Endodermal cell (in vitro differentiated cells): ENCODE measurements at regions not wholly inside any gene's neighbourhood (a gene's known extent, or its start where the extent isn't known, plus 50 kb on each side); places are given as distances from the start of the nearest gene placed in this dataset.

ENCODE experiments used
- DNase-seq: peaks from one replicate; pipeline ENCODE4 v3.0.0-alpha.2; 2017
- H3K27ac ChIP-seq: 2 replicates; pipeline ENCODE4 v1.5.1; 2013; ENCODE audit warnings: mild to moderate bottlenecking, low read depth, low read length, moderate library complexity
- H3K27me3 ChIP-seq: 2 replicates; pipeline ENCODE4 v1.6.1; 2013; ENCODE audit warnings: mild to moderate bottlenecking, low read length, moderate library complexity; ENCODE audit not compliant: insufficient read depth, control insufficient read depth, poor library complexity, severe bottlenecking
- H3K36me3 ChIP-seq: 2 replicates; pipeline ENCODE4 v1.7.0; 2013; ENCODE audit warnings: mild to moderate bottlenecking, low read length, moderate library complexity; ENCODE audit not compliant: control insufficient read depth, insufficient read depth
- H3K4me1 ChIP-seq: one replicate; pipeline ENCODE4 v1.7.0; 2013; ENCODE audit warnings: low read length; ENCODE audit not compliant: control insufficient read depth, insufficient read depth
- H3K4me3 ChIP-seq: 2 replicates; pipeline ENCODE4 v1.5.1; 2013; ENCODE audit warnings: mild to moderate bottlenecking, low read length, moderate library complexity
- H3K9ac ChIP-seq: 2 replicates; pipeline ENCODE4 v1.6.1; 2013; ENCODE audit warnings: mild to moderate bottlenecking, low read length, moderate library complexity; ENCODE audit not compliant: poor library complexity, severe bottlenecking; ENCODE audit errors: extremely low read depth
- H3K9me3 ChIP-seq: 2 replicates; pipeline ENCODE4 v1.6.1; 2013; ENCODE audit warnings: mild to moderate bottlenecking, low read length, moderate library complexity; ENCODE audit not compliant: control insufficient read depth
- H3K27ac Mint-ChIP-seq: 2 replicates; pipeline ENCODE4 v1.8.0; 2020; ENCODE audit warnings: mixed read lengths
- H3K27me3 Mint-ChIP-seq: 2 replicates; pipeline ENCODE4 v1.8.0; 2021; ENCODE audit warnings: mild to moderate bottlenecking, mixed read lengths; ENCODE audit not compliant: insufficient read depth
- H3K36me3 Mint-ChIP-seq: 2 replicates; pipeline ENCODE4 v1.8.0; 2020; ENCODE audit warnings: low read depth, mixed read lengths
- H3K4me1 Mint-ChIP-seq: 2 replicates; pipeline ENCODE4 v1.8.0; 2020; ENCODE audit warnings: mixed read lengths
- H3K4me3 Mint-ChIP-seq: 2 replicates; pipeline ENCODE4 v1.8.0; 2020; ENCODE audit warnings: mild to moderate bottlenecking, moderate library complexity, mixed read lengths
- H3K9me3 Mint-ChIP-seq: 2 replicates; pipeline ENCODE4 v1.8.0; 2020; ENCODE audit warnings: mild to moderate bottlenecking, mixed read lengths
- WGBS, 2 experiments: methylation state at CpG; one replicate each; pipeline versions ENCODE4 v1.1.5 to v1.1.7; 2013; ENCODE audit warnings: missing lambda C conversion rate in 2 of 2, mixed read lengths in 1 of 2; ENCODE audit not compliant: insufficient coverage in 1 of 2, insufficient read length in 1 of 2; 5-methylcytosine and 5-hydroxymethylcytosine counted together
- TF ChIP-seq, protein P1 (sequence below): fragments of 200-600 bp; sonication (generic); conservative IDR thresholded peaks from 2 replicates; pipeline ENCODE4 v1.5.0; 2021; ENCODE audit warnings: antibody characterized with exemption, mild to moderate bottlenecking

DNA sequence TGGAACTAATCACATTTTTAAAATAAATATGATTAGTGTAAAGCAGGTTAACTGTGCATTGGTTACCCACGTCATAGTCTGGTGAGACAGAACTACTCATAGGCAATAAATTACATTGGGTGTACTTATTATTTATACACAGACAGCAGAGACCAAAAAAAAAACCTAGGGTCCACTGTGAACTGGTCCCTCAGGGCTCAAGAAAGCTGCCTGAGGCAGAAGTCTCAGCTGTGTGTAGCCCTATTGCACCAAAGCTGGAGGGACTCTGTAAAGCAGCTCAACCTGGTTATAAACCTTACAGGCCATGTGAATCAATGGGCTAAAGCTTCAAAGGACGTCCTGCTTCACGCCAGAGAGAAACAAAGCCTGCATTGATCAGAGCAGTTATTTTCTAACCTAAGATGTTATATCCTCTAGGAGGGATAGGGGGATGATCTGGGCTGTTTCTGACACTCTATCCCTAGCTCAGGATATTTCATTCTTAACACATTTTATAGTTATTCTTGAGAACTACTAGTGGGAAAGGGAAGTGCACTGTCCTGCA is 432.2 kb upstream of the ANO3 start:
- no peak overlapping the region for H3K4me3 ChIP-seq
- no peaks in the 10 kb centered on the region for H3K9me3 Mint-ChIP-seq
- no peaks in the 10 kb centered on the region for H3K27me3 ChIP-seq
- WGBS, 2 experiments = 80 to 84% methylated on average over 1 to 2 of the region's 3 CpGs
- DNase-seq = no peak
- no peak overlapping the region for H3K4me3 Mint-ChIP-seq
- no peaks in the 10 kb centered on the region for H3K9me3 ChIP-seq
- H3K27ac ChIP-seq = no peak overlapping the region
- TF ChIP-seq, protein P1, sequence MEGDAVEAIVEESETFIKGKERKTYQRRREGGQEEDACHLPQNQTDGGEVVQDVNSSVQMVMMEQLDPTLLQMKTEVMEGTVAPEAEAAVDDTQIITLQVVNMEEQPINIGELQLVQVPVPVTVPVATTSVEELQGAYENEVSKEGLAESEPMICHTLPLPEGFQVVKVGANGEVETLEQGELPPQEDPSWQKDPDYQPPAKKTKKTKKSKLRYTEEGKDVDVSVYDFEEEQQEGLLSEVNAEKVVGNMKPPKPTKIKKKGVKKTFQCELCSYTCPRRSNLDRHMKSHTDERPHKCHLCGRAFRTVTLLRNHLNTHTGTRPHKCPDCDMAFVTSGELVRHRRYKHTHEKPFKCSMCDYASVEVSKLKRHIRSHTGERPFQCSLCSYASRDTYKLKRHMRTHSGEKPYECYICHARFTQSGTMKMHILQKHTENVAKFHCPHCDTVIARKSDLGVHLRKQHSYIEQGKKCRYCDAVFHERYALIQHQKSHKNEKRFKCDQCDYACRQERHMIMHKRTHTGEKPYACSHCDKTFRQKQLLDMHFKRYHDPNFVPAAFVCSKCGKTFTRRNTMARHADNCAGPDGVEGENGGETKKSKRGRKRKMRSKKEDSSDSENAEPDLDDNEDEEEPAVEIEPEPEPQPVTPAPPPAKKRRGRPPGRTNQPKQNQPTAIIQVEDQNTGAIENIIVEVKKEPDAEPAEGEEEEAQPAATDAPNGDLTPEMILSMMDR = no peak
- H3K4me1 ChIP-seq = no peaks in the 10 kb centered on the region
- no peaks in the 10 kb centered on the region for H3K27me3 Mint-ChIP-seq
- H3K9ac ChIP-seq = no peak overlapping the region
- H3K4me1 Mint-ChIP-seq = no peaks in the 10 kb centered on the region
- no peaks in the 10 kb centered on the region for H3K36me3 Mint-ChIP-seq
- H3K36me3 ChIP-seq = no peaks in the 10 kb centered on the region
- H3K27ac Mint-ChIP-seq = no peak overlapping the region

DNA sequence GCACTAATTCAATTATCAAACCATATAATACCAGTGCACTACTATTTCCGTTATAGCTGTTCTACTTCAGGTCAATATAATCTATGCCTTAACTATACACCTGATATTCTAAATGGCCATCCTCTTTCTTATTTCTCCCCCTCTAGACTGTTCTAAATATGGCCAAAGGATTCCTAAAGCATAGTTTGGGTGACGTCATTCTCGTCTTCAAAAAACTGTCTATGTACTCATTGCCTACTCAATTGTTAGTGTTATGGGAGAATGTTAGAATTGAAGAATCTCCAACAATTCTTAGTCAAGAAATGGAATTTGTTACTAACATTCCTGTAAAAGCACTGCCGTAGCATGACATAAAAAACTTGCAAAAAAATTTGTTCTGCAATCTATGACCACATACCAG is 431.1 kb upstream of the ANO3 start:
- H3K4me3 Mint-ChIP-seq = no peak overlapping the region
- Histone ChIP-seq H3K36me3 (no peaks in the 10 kb centered on the region), H3K27me3 (no peaks in the 10 kb centered on the region), H3K9me3 (no peaks in the 10 kb centered on the region), H3K27ac (no peak overlapping the region), H3K4me1 (no peaks in the 10 kb centered on the region), H3K9ac (no peak overlapping the region), H3K4me3 (no peak overlapping the region)
- DNase-seq = no peak
- no peaks in the 10 kb centered on the region for H3K36me3 Mint-ChIP-seq
- no peaks in the 10 kb centered on the region for H3K4me1 Mint-ChIP-seq
- TF ChIP-seq, protein P1 = no peak
- no peaks in the 10 kb centered on the region for H3K9me3 Mint-ChIP-seq
- WGBS, 2 experiments = 89 to 100% methylated on average over 1 to 4 of the region's 4 CpGs
- H3K27ac Mint-ChIP-seq = no peak overlapping the region
- no peaks in the 10 kb centered on the region for H3K27me3 Mint-ChIP-seq

DNA sequence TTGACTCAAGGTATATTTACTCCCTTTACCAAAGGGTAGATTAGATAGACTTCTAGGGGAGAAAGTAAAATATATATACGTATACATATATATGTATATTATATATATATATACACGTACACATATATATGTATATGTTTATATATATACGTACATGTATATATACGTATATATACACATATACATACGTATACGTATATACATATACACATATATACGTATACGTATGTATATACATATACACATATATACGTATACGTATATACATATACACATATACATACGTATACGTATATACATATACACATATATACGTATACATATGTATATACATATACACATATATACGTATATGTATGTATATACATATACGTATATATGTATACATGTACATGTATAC is 430.5 kb upstream of the ANO3 start:
- H3K27me3 Mint-ChIP-seq = no peaks in the 10 kb centered on the region

More for the DNA sequence above, 430.5 kb upstream of the ANO3 start:
- no peaks in the 10 kb centered on the region for H3K9me3 Mint-ChIP-seq
- H3K36me3 Mint-ChIP-seq = no peaks in the 10 kb centered on the region
- H3K4me1 Mint-ChIP-seq = no peaks in the 10 kb centered on the region
- H3K27ac ChIP-seq = no peak overlapping the region
- no peaks in the 10 kb centered on the region for H3K4me1 ChIP-seq
- WGBS, 2 experiments = 99% methylated on average over 7 of the region's 15 CpGs; no CpG with 5 or more reads in 1 of the 2 experiments
- H3K9me3 ChIP-seq = no peaks in the 10 kb centered on the region
- H3K27ac Mint-ChIP-seq = no peak overlapping the region
- no peak overlapping the region for H3K9ac ChIP-seq
- DNase-seq = no peak
- H3K27me3 ChIP-seq = no peaks in the 10 kb centered on the region
- no peak overlapping the region for H3K4me3 ChIP-seq
- TF ChIP-seq, protein P1 = no peak
- H3K4me3 Mint-ChIP-seq = no peak overlapping the region
- no peaks in the 10 kb centered on the region for H3K36me3 ChIP-seq
